ENCODE measurements at regions not wholly inside any gene's neighbourhood (a gene's known extent, or its start where the extent isn't known, plus 50 kb on each side); places are given as distances from the start of the nearest gene placed in this dataset.

GRCh38 chr4:117527601-117528000 is 442.2 kb upstream of the TRAM1L1 start:
- WGBS (ENCODE audit: low lambda C conversion rate), result 4% methylated on average over 1 of the region's 1 CpG
- POLR2A ChIA-PET, result no interaction called here
- no peaks in the 10 kb centered on the region for H3K79me2 ChIP-seq (ENCODE audit: insufficient read depth)

GRCh38 chr4:117529401-117529800 is 444.0 kb upstream of the TRAM1L1 start:
- DNase-seq, result no peak
- no peaks in the 10 kb centered on the region for H3K9me2 ChIP-seq
- H3F3A ChIP-seq (replicated peaks; ENCODE audit: insufficient read depth), result no peaks in the 10 kb centered on the region
- no peaks in the 10 kb centered on the region for H3K9me3 ChIP-seq
- no peaks in the 10 kb centered on the region for H3K36me3 ChIP-seq (replicated peaks in 1 of 2; ENCODE audit: control insufficient read depth in 1 of 2, insufficient read depth in 2 of 2, low read length in 1 of 2)
- H3K4me3 ChIP-seq (ENCODE audit: low read depth in 2 of 2, low read length in 1 of 2), result no peak overlapping the region
- CTCF ChIA-PET, result no interaction called here
- TF ChIP-seq FOXM1 (IDR thresholded peaks at IDR 0.05; ENCODE audit: low read depth) (no peak), YY1 (IDR thresholded peaks at IDR 0.05; ENCODE audit: low read depth) (no peak), RXRA (IDR thresholded peaks at IDR 0.05; ENCODE audit: borderline replicate concordance, low read depth) (no peak), CTCF (IDR thresholded peaks at IDR 0.05) (no peak), SMC3 (IDR thresholded peaks at IDR 0.05; ENCODE audit: low read depth, low read length) (no peak), REST (IDR thresholded peaks at IDR 0.05; ENCODE audit: low read depth, low read length) (no peak), CHD2 (IDR thresholded peaks at IDR 0.05; ENCODE audit: low read length, partially characterized antibody) (no peak), NRF1 (IDR thresholded peaks at IDR 0.05; ENCODE audit: low read depth, low read length) (no peak), GATA2 (CRISPR knock-in tag; IDR thresholded peaks at IDR 0.05) (no peak), TEAD4 (IDR thresholded peaks at IDR 0.05; ENCODE audit: borderline replicate concordance, insufficient read depth) (no peak)
- POLR2A ChIA-PET, result no interaction called here
- no peak overlapping the region for H2AFZ ChIP-seq (ENCODE audit: low read depth)
- H4K20me1 ChIP-seq (ENCODE audit: insufficient read depth), result no peaks in the 10 kb centered on the region
- H3K79me2 ChIP-seq (ENCODE audit: insufficient read depth), result no peaks in the 10 kb centered on the region
- WGBS (ENCODE audit: low lambda C conversion rate), result 40% methylated on average over 3 of the region's 3 CpGs
- H3K4me1 ChIP-seq (ENCODE audit: control insufficient read depth in 1 of 2, insufficient read depth in 2 of 2, low read depth in 1 of 2, low read length in 1 of 2), result no peaks in the 10 kb centered on the region
- H3K4me2 ChIP-seq, result no peak overlapping the region
- H3K9ac ChIP-seq, result no peak overlapping the region
- no peaks in the 10 kb centered on the region for H3K27me3 ChIP-seq (ENCODE audit: insufficient read depth)
- H3K27ac ChIP-seq (ENCODE audit: low read depth in 2 of 2, low read length in 1 of 2), result no peak overlapping the region

More at GRCh38 chr4:117527601-117528000, 442.2 kb upstream of the TRAM1L1 start:
- Histone ChIP-seq H3K9me2 (no peaks in the 10 kb centered on the region), H3K9me3 (no peaks in the 10 kb centered on the region), H3F3A (replicated peaks; ENCODE audit: insufficient read depth) (no peaks in the 10 kb centered on the region), H3K27ac (ENCODE audit: low read depth in 2 of 2, low read length in 1 of 2) (no peak overlapping the region), H4K20me1 (ENCODE audit: insufficient read depth) (no peaks in the 10 kb centered on the region), H3K9ac (no peak overlapping the region), H3K4me1 (ENCODE audit: control insufficient read depth in 1 of 2, insufficient read depth in 2 of 2, low read depth in 1 of 2, low read length in 1 of 2) (no peaks in the 10 kb centered on the region), H3K36me3 (replicated peaks in 1 of 2; ENCODE audit: control insufficient read depth in 1 of 2, insufficient read depth in 2 of 2, low read length in 1 of 2) (no peaks in the 10 kb centered on the region), H3K4me2 (no peak overlapping the region), H2AFZ (ENCODE audit: low read depth) (no peak overlapping the region), H3K4me3 (ENCODE audit: low read depth in 2 of 2, low read length in 1 of 2) (no peak overlapping the region), H3K27me3 (ENCODE audit: insufficient read depth) (no peaks in the 10 kb centered on the region)
- CTCF ChIA-PET, result no interaction called here
- TF ChIP-seq RCOR1 (IDR thresholded peaks at IDR 0.05; ENCODE audit: low read length) (no peak), REST (IDR thresholded peaks at IDR 0.05; ENCODE audit: low read depth, low read length) (no peak), FOXM1 (IDR thresholded peaks at IDR 0.05; ENCODE audit: low read depth) (no peak), RXRA (IDR thresholded peaks at IDR 0.05; ENCODE audit: borderline replicate concordance, low read depth) (no peak), RAD21 (IDR thresholded peaks at IDR 0.05; ENCODE audit: low read length) (no peak), POLR2AphosphoS5 (IDR thresholded peaks at IDR 0.05; ENCODE audit: low read depth, low read length) (no peak), ELF1 (IDR thresholded peaks at IDR 0.05) (no peak), CHD2 (IDR thresholded peaks at IDR 0.05; ENCODE audit: low read length, partially characterized antibody) (no peak), SIN3A (IDR thresholded peaks at IDR 0.05; ENCODE audit: borderline replicate concordance, low read depth, low read length) (no peak), GATA2 (CRISPR knock-in tag; IDR thresholded peaks at IDR 0.05) (no peak)
- DNase-seq, result no peak

Data from SK-N-SH (cell line).